Tibial nerve (tissue), 4 donors: ENCODE measurements at regions not wholly inside any gene's neighbourhood (a gene's known extent, or its start where the extent isn't known, plus 50 kb on each side); places are given as distances from the start of the nearest gene placed in this dataset.

ENCODE experiments used
- EP300 ChIP-seq, 2 donors: sonication (generic); formaldehyde crosslinking; IDR thresholded peaks; one replicate each; pipeline ENCODE4 v1.6.1; 2017; ENCODE audit warnings: antibody characterized with exemption in 2 of 2, mild to moderate bottlenecking in 1 of 2
- POLR2A ChIP-seq, 2 donors: fragments of 450-650 bp; IDR thresholded peaks; one replicate each; pipeline ENCODE4 v1.6.1; 2017; ENCODE audit warnings: antibody characterized with exemption in 2 of 2, mild to moderate bottlenecking in 2 of 2, moderate library complexity in 2 of 2
- TF ChIP-seq, protein P1 (sequence below), 5 experiments: fragments of 200-600 bp in 3 of 5; fragments of 450-650 bp in 2 of 5; sonication (generic) in 3 of 5; IDR thresholded peaks; one replicate each; pipeline ENCODE4 v1.5.1; 2016 to 2019; ENCODE audit warnings: antibody characterized with exemption in 5 of 5, mild to moderate bottlenecking in 3 of 5, moderate library complexity in 2 of 5

DNA sequence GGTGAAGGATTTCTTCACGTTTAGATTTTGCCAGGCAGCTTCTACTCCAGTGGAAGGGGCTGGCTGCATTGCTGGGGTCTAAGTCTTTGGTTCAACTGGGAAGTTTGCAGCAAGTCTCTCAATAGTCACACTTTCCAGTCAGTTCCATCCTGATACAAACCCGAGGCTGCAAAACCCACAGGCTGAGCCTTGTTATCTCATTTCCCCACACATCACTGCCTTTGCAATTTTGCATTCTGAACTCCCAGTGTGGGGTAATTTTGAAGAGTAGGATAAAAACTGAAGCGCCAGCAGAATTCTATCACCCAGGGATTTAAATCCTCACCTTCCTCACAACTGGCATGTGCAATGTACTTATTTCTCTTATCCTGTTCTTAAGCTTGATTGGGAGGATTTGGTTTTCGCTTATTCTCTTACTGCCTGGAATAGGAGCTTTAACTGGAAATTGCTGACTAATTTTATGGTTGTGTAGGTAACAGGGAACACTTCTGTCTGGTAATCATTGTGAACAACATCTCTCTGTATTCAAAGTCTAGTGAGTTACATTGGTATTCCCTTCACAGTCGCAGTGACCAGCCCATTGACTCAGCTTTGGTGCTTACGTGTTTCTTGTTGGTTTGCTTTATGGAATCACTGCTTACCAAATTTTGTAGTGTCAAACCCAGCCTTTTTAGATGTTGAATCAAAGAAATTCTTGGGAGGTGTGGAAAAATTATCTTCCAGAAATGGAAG, 142.0 kb upstream of the TOPAZ1 start:
- TF ChIP-seq, protein P1, sequence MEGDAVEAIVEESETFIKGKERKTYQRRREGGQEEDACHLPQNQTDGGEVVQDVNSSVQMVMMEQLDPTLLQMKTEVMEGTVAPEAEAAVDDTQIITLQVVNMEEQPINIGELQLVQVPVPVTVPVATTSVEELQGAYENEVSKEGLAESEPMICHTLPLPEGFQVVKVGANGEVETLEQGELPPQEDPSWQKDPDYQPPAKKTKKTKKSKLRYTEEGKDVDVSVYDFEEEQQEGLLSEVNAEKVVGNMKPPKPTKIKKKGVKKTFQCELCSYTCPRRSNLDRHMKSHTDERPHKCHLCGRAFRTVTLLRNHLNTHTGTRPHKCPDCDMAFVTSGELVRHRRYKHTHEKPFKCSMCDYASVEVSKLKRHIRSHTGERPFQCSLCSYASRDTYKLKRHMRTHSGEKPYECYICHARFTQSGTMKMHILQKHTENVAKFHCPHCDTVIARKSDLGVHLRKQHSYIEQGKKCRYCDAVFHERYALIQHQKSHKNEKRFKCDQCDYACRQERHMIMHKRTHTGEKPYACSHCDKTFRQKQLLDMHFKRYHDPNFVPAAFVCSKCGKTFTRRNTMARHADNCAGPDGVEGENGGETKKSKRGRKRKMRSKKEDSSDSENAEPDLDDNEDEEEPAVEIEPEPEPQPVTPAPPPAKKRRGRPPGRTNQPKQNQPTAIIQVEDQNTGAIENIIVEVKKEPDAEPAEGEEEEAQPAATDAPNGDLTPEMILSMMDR (IDR thresholded peaks at IDR 0.05): no peak
- TF ChIP-seq POLR2A (IDR thresholded peaks at IDR 0.05): no peak
- no peak for TF ChIP-seq EP300 (IDR thresholded peaks at IDR 0.05)
